Fibroblast of lung (primary cell): ENCODE measurements at regions not wholly inside any gene's neighbourhood (a gene's known extent, or its start where the extent isn't known, plus 50 kb on each side); places are given as distances from the start of the nearest gene placed in this dataset.

Experiments
- DNase-seq, 2 donors: peaks; one replicate each; pipeline versions ENCODE4 v3.0.0 to v3.0.0-alpha.2; 2010; ENCODE audit warnings: low read depth in 2 of 2
- H2AFZ ChIP-seq: 2 replicates; pipeline ENCODE4 v1.5.1; 2012; ENCODE audit warnings: low read length, control low read depth, inconsistent platforms
- H3K27ac ChIP-seq: 2 replicates; pipeline ENCODE4 v1.5.1; 2011; ENCODE audit warnings: low read length, control low read depth; ENCODE audit not compliant: insufficient read depth
- H3K27me3 ChIP-seq: 2 replicates; pipeline ENCODE4 v1.5.1; 2011; ENCODE audit warnings: mild to moderate bottlenecking, low read length; ENCODE audit not compliant: control insufficient read depth, insufficient read depth
- H3K36me3 ChIP-seq: 2 replicates; pipeline ENCODE4 v1.5.1; 2011; ENCODE audit warnings: low read length; ENCODE audit not compliant: control insufficient read depth, insufficient read depth
- H3K4me1 ChIP-seq: 2 replicates; pipeline ENCODE4 v1.5.1; 2011; ENCODE audit warnings: low read length; ENCODE audit not compliant: control insufficient read depth, insufficient read depth; ENCODE audit errors: extremely low read depth
- H3K4me2 ChIP-seq: 2 replicates; pipeline ENCODE4 v1.5.1; 2011; ENCODE audit warnings: low read length, control low read depth; ENCODE audit not compliant: insufficient read depth; ENCODE audit errors: extremely low read depth
- H3K4me3 ChIP-seq, 4 experiments: fragments of 200-600 bp in 1 of 4; sonication (generic) in 1 of 4; replicated peaks in 1 of 4; 2 replicates each; pipeline ENCODE4 v1.5.1; 2011 to 2016; ENCODE audit warnings: low read length in 4 of 4, low read depth in 3 of 4, mild to moderate bottlenecking in 3 of 4, control low read depth in 2 of 4, inconsistent platforms in 1 of 4, mixed read lengths in 1 of 4; ENCODE audit not compliant: insufficient read depth in 1 of 4; ENCODE audit errors: control extremely low read depth in 1 of 4
- H3K79me2 ChIP-seq: 2 replicates; pipeline ENCODE4 v1.5.1; 2012; ENCODE audit warnings: mild to moderate bottlenecking, low read length, inconsistent platforms; ENCODE audit not compliant: control insufficient read depth, insufficient read depth
- H3K9ac ChIP-seq: 2 replicates; pipeline ENCODE4 v1.5.1; 2011; ENCODE audit warnings: mild to moderate bottlenecking, low read length, control low read depth; ENCODE audit not compliant: insufficient read depth
- H3K9me3 ChIP-seq: 2 replicates; pipeline ENCODE4 v1.5.1; 2012; ENCODE audit warnings: low read depth, low read length; ENCODE audit not compliant: control insufficient read depth, insufficient read depth
- H4K20me1 ChIP-seq: 2 replicates; pipeline ENCODE4 v1.5.1; 2011; ENCODE audit warnings: low read length; ENCODE audit not compliant: control insufficient read depth, insufficient read depth; ENCODE audit errors: extremely low read depth
- EZH2 ChIP-seq: IDR thresholded peaks from 2 replicates; pipeline ENCODE4 v1.5.1; 2012; ENCODE audit warnings: low read length, control low read depth, mild to moderate bottlenecking; ENCODE audit errors: missing control alignments
- TF ChIP-seq, protein P1 (sequence below), 2 donors: IDR thresholded peaks in 1 of 2; conservative IDR thresholded peaks in 1 of 2; 1 replicate in 1 of 2; 2 replicates in 1 of 2; pipeline ENCODE4 v1.5.1; 2011 to 2012; ENCODE audit warnings: low read length in 2 of 2, control low read depth in 1 of 2, inconsistent platforms in 1 of 2, low read depth in 1 of 2, mild to moderate bottlenecking in 1 of 2

DNA sequence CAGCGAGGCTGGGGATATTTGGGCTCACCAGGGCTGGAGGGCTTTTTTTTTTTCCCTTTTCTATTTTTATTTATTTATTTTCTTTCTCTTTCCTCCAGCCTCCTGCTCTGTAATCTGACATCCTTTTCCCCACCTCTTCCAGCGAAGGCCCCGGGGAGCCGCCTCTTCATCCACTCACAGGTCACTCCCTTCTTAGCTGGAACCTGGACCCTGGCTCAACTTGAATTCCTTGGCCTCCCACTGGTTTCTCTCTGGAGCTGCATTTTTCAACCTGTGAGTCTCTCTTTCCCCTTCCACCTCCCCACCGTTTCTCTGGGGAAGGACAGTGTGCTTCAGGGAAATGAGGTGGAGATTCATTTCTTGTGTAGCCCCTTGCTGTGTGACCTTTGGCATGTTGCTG lies 82.0 kb downstream of the MRM1 start:
- Histone ChIP-seq H3K9me3 (no peaks in the 10 kb centered on the region), H3K36me3 (no peaks in the 10 kb centered on the region), H3K79me2 (no peaks in the 10 kb centered on the region), H4K20me1 (no peaks in the 10 kb centered on the region), H3K4me1 (no peaks in the 10 kb centered on the region), H3K4me3 (no peak overlapping the region), H3K27ac (no peak overlapping the region), H2AFZ (no peak overlapping the region), H3K4me2 (no peak overlapping the region), H3K27me3 (peaks cover 6% of the 10 kb centered on the region), H3K9ac (no peak overlapping the region)
- no peak for TF ChIP-seq EZH2
- TF ChIP-seq, protein P1, sequence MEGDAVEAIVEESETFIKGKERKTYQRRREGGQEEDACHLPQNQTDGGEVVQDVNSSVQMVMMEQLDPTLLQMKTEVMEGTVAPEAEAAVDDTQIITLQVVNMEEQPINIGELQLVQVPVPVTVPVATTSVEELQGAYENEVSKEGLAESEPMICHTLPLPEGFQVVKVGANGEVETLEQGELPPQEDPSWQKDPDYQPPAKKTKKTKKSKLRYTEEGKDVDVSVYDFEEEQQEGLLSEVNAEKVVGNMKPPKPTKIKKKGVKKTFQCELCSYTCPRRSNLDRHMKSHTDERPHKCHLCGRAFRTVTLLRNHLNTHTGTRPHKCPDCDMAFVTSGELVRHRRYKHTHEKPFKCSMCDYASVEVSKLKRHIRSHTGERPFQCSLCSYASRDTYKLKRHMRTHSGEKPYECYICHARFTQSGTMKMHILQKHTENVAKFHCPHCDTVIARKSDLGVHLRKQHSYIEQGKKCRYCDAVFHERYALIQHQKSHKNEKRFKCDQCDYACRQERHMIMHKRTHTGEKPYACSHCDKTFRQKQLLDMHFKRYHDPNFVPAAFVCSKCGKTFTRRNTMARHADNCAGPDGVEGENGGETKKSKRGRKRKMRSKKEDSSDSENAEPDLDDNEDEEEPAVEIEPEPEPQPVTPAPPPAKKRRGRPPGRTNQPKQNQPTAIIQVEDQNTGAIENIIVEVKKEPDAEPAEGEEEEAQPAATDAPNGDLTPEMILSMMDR (conservative IDR thresholded peaks at IDR 0.05 in 1 of 2, IDR thresholded peaks at IDR 0.05 in 1 of 2; ENCODE audit: low read depth in 1 of 2, low read length in 2 of 2) = no peak
- DNase-seq = no peak

DNA sequence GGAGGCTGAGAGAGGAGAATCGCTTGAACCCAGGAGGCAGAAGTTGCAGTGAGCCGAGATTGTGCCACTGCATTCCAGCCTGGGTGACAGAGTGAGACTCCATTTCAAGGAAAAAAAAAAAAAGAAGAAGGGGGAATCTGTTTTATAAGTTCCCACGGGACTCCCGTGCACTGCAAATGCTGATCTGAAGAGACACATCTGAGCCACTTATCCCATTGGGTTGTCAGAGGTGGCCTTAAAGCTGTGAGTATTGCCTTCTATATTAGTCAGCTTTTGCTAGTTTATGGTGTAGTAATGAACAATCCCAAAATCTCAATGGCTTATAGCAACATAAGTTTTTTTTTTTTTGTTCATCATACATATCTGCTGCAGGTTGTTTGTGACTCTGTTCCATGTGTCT lies 82.8 kb downstream of the MRM1 start:
- TF ChIP-seq EZH2 = no peak
- TF ChIP-seq, protein P1 (conservative IDR thresholded peaks at IDR 0.05 in 1 of 2, IDR thresholded peaks at IDR 0.05 in 1 of 2; ENCODE audit: low read depth in 1 of 2, low read length in 2 of 2) = no peak
- no peak for DNase-seq
- peaks cover 6% of the 10 kb centered on the region for H3K27me3 ChIP-seq

DNA sequence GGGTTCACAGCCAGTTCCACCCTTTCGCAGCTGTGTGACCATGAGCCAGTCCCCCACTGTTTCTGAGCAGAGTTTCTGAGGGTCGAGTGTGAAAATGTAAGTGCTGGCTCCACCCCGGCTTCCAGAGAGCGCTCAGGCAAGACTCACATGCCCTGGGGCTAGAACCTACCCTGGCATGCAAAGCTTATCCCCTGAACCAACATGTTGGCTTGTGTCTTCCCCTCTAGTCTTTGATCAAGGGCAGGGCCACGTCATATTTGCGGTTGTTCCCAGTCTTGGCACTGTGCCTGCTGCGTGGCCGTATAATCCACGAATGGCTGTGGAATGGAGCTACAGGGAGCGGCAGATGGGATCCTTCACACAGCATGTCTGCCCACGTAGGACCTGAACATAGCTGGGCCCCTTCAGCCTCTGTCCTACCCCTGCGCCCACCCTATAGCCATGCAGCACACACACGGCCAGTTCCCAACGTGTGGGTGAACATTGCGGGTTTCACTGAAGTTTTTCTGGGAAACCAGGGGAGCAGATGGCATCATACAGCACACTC lies 84.8 kb downstream of the MRM1 start:
- TF ChIP-seq, protein P1 (conservative IDR thresholded peaks at IDR 0.05 in 1 of 2, IDR thresholded peaks at IDR 0.05 in 1 of 2; ENCODE audit: low read depth in 1 of 2, low read length in 2 of 2) = no peak
- TF ChIP-seq EZH2 = no peak
- DNase-seq = no peak
- Histone ChIP-seq H3K4me2 (no peak overlapping the region), H2AFZ (no peak overlapping the region), H3K9ac (no peak overlapping the region), H3K27me3 (peaks cover 3% of the 10 kb centered on the region), H3K27ac (no peak overlapping the region), H3K79me2 (no peaks in the 10 kb centered on the region), H3K4me3 (no peak overlapping the region), H4K20me1 (no peaks in the 10 kb centered on the region), H3K36me3 (no peaks in the 10 kb centered on the region), H3K4me1 (no peaks in the 10 kb centered on the region), H3K9me3 (no peaks in the 10 kb centered on the region)

More for the DNA sequence above, 82.8 kb downstream of the MRM1 start:
- H3K4me2 ChIP-seq = no peak overlapping the region
- no peak overlapping the region for H2AFZ ChIP-seq
- no peaks in the 10 kb centered on the region for H3K9me3 ChIP-seq
- no peak overlapping the region for H3K9ac ChIP-seq
- H3K4me3 ChIP-seq = no peak overlapping the region
- no peaks in the 10 kb centered on the region for H3K4me1 ChIP-seq
- H4K20me1 ChIP-seq = no peaks in the 10 kb centered on the region
- H3K36me3 ChIP-seq = no peaks in the 10 kb centered on the region
- no peak overlapping the region for H3K27ac ChIP-seq
- no peaks in the 10 kb centered on the region for H3K79me2 ChIP-seq
